HG02623 (cell line): ENCODE measurements at regions not wholly inside any gene's neighbourhood (a gene's known extent, or its start where the extent isn't known, plus 50 kb on each side); places are given as distances from the start of the nearest gene placed in this dataset.
"Not testable (repeated sequence)": the region's sequence is repeated elsewhere in the genome, so short reads cannot be mapped to it uniquely, and the experiment has no call there.

Source experiments
- ATAC-seq: cut with Tn5 transposase; IDR thresholded peaks from one replicate; pipeline ENCODE4 v1.9.1; 2021; ENCODE audit warnings: moderate library complexity; ENCODE audit not compliant: unreplicated experiment

DNA sequence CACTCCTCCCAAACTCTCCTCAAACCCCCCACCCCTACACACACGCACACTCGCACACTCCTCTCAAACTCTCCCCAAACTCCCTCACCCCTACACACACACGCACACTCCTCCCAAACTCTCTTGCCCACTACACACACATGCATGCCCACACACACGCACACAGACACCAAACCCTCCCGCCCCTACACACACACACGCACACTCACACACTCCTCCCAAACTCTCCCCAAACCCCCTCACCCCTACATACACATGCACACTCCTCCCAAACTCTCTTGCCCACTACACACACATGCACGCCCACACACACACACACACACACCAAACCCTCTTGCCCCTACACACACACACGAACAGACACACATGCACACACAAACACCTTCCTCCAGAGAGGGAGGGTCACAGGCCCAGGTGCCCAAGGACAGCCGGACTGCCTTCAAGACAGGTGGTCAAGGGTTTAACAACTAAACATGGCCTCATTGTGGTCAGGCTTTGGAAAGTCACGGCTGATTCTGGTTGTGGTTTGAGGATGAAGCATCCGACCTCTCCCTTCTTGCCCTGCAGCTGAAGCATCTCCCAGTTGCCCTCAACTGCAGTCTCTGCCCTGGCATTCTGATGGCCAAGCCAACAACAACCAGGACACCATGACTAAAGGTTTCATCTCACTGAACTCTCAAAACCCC, 72.3 kb upstream of the SNTG2 start:
- ATAC-seq, result no peak

DNA sequence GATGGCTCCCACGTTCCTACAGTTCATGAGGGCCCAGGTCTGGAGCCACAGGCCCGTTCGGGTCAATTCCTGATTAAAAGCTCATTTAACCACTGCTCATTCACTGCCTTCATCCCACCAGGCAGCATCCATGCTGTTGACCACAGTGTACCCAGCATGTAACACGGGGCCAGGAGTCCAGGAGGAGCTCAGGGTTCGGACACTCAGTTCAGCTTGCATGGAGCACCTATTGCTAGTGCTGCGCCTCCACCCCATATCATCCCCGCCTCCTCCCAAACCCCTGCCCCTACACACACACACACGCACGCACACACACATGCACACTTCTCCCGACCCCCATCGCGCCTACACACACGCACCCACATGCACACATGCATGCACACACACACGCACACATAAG, 72.9 kb upstream of the SNTG2 start:
- ATAC-seq, result no peak

DNA sequence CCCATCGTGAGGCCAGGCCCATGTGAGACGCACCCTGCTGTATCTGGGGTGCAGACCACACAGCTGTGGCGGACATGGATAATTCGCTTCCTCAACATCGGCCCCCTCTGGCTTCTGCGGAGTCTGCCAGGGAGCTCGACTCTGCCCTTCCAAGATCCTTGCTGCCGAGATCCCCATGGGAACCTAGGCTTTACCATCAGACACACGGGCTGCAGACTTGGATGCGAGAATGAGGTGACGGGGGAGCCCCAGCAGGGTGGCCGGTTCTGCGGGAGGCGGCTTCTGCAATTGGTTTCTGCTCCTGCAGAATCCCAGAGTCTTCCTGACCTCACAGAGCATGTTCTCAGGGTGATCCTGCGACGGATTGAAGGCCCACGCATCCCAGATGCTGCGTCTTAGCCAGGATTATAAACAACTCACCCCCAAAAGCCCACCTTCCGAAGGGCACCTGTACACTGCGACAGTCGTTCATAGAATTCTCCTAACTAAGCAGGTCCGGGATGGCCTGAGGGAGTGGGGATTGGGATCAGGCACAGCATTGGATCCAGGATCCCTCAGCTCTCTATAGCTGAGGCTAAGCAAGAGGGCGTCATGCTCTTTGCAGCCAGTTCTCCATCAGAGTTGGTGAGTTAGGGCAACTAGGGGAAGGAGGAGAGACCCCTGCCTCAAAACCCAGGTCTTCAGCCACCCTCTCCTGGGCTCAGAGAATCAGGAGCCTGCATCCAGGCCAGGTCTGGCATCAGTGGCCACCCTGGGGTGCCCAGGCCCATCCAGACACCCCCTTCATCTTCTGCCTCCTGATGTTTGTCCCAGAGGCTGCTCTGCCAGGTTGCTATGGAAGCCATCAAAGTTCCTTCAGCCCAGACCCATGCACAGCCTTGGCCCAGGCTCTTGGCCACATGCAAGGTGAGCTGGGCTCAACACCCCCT, 74.7 kb upstream of the SNTG2 start:
- no peak for ATAC-seq

DNA sequence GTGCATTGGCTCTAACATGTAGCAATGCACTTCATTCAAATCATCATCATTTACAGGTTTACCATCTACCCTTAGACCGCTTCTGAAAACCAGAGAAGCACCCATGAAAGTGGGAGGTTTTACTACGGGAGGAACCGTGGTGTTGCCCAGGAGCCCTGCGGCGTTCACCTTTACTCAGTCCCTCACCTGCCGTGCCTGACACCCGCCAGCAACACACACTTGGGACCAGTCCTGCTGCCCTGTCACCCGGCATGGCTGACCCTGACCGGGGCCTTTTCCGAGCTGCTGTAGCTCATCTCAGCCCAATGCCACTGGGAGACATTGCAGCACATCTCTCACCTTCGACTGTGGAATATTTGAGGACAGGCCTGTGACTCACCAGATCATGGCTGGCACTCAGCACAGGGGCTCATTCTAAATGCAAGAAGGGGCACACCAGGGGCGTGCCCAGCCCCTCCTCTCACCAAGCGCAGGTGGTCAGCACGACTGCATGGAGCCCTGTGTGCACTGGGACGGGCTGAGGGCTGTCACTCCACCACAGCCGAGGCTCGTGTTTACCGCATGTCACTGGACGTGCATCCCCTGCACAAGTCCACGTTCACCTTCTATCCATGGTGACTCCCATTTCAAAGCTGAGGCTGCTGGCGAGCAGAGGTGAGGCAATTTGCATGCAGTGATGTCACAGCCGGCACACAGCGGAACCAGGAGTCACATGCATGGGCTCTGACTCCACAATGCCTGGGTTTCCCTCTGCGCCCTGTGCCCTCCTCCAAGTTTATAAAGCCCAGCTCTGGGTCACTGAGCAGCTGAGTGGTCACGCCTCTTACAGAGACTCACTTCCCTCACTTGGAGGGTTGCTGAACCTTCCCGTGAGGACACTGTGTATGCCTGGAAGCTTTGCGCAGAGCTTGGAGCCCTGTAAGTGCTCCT, 76.7 kb upstream of the SNTG2 start:
- ATAC-seq, result no peak

GRCh38 chr2:873027-873426, 77.6 kb upstream of the SNTG2 start:
- no peak for ATAC-seq

DNA sequence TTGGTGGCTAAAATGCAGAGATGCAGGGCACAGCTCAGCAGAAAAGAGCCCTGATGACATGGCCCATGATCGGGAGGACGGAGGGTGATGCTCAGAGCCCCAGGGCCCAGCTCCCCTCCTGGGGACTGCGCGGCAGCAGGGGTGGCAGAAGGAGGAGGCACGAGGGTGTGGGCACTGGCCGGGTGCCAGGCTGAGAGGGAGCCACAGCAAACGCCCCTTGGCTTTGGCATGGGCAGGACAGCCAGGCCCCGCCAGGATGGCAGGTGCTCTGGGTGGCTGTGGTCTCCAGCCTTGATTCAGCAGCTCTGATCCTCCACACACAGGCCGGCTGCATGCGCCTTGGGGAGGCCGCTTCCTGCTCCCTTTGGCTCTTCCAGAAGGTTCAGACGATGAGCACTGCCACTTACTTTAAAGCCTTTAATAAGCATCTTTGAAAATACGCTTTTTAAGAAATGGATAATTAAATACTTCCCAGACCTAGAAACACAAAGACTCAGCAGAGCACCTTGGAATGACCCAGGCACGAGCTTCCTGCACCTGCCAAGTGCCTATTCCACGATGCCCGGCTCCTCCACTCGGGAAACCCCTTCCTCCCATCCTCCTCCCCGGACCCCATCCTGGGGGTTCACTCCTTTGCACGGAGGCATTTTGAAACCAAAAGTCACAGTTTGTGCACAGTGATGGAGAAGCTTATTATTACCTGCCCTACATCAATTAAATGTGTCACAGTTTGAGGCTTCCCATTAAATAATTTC, 78.5 kb upstream of the SNTG2 start:
- ATAC-seq, result no peak

DNA sequence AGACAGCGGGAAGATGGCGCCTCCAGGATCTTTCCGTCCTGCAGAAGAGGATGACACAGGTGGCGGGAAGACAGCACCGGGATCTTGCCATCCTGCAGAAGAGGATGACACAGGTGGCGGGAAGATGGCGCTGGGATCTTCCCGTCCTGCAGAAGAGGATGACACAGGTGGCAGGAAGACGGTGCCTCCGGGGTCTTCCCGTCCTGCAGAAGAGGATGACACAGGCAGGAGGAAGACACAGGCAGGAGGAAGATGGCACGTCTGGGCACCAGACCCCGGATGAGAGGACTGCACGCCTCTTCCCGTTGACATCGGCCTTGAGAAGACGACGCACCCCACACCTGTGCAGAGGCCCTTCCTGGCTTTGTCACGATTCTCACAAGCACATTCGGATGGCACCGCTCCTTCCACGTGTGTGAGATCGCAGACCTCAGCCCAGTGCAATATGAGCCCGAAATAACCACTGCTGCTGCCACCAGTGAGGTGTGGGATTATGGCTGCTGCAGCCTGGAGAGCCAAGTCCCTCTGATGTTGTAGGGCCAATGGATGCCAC, 79.4 kb upstream of the SNTG2 start:
- ATAC-seq, result no peak

DNA sequence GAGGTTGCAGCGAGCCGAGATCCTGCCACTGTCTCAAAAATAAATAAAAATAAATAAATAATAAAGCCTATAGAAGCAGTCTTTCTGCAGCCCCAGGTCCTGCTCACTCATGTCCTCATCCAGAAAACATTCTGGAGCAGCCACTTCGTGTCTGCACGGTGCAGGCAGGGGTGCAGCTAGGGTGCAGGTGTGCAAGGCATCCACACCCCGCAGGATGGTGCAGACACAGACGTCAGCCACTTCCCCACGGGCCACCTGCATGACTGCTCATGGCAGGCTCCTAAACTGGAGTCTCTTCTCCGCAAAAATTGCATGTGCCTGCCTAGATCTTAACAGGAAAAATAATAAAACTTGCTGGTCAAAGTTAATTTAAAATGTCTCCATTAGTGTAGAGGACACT, 80.2 kb upstream of the SNTG2 start:
- no peak for ATAC-seq

- no peak for ATAC-seq
Observed at GRCh38 chr2:869894-870293, 80.8 kb upstream of the SNTG2 start.

- ATAC-seq, result no peak
Observed at GRCh38 chr2:869357-869871, 81.2 kb upstream of the SNTG2 start.

GRCh38 chr2:868857-869256, 81.8 kb upstream of the SNTG2 start:
- ATAC-seq, result not testable (repeated sequence)

DNA sequence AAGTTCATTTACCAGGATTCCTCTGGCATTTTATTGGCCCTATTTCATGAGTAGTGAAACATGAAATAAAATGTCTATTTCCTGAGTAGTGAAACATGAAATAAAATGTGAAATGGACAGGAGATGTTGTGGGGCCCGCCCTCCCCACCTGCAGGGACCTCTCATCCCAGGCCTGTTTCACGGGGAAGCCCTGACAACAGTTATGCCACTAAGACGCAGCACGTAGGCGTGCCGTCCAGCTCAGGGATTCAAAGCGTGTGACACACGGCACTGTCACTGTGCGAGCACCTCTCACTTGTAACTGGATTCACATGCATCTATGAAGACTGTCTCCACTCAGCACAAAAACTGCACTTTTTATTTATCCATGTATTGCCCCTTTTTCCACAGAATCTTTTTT, 83.4 kb upstream of the SNTG2 start:
- no peak for ATAC-seq

DNA sequence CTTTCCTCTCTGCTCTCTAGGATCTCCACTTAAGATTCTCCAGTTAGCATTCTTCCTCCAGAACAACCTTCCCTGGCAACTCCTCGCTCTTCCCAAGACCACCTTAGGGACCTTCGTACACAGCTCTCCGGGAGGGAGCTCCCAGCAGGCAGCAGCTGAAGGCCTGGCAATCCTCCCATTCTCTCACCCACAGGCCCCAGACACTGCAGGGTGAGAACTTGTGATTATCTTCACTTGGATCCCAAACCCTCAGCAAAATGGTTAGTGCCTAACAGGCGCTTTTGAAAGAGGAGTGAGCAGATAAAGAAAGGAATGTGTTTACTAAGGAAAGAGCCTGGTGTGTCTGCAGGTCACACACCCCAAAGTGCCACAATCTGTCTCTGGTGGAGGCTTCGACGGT, 83.8 kb upstream of the SNTG2 start:
- no peak for ATAC-seq

DNA sequence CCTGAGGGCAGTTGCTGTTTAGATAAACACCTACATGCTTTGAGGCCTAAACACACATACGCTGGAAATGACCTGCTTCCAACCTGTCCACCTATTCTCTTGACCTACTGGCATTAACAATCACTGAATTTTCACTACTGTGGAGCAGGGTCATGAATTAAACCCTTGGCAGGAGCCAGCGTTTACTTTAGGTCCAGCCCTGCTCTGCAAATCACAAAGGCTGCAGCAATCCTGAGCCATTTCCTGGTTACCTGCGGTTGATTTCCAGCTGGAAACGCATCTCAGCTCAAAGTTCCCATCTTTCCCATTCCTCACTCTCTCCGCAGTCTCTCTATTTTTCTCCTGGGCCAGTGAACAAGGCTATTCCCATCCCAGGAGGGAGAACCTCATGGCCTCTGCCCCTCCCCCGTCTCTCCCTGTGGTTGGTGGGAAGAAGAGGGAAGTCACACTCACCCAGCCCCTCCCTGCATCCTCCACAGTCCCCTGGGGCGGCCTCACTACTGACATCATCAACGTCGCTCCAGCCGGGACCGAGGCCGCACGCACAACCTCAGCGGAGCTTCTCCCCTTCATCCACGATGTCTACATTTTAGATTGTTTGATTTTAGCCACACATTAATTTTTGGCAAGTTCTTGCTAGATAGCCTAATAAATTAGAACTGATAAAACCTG, 84.5 kb upstream of the SNTG2 start:
- ATAC-seq, result no peak

- no peak for ATAC-seq
Observed at GRCh38 chr2:864501-865106, 86.0 kb upstream of the SNTG2 start.

- ATAC-seq, result no peak
Observed at GRCh38 chr2:863732-864450, 86.8 kb upstream of the SNTG2 start.

DNA sequence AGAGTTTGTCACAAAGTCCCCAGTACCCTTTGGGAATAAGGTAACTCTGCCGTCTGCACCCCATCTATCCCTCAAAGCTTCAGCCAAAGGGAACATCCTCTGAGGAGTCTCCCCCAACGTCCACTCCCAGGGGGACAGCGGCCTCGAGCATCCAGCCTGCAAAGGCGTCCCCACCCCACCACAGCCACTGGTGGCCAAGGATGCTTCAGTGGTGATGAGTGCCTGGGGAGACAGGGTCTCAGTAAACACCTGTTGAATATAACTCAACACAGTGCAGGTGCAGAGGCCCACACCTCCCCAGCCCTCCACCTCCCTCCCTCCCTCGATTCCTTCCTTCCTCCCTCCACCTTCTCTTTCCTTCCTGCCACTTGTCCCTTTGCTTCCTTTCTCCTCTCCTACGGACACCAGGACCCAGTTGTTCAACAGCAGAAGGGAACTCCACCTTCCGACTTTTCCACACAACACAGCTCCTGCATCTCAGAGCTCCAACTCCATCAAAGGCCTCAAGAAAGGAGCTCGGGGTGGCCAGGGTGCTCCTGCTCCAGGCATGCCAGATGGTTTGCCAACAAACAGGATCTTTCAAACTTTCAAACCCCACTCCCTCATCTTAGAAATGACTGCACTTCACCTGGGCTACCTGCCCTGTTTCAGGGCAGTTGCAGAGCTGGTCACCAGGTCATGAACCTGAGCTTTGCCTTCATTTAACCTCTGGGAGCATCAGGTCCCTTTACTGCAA, 87.8 kb upstream of the SNTG2 start:
- ATAC-seq, result no peak

GRCh38 chr2:862355-862687, 88.3 kb upstream of the SNTG2 start:
- no peak for ATAC-seq
